GM12878 (cell line): ENCODE measurements at regions not wholly inside any gene's neighbourhood (a gene's known extent, or its start where the extent isn't known, plus 50 kb on each side); places are given as distances from the start of the nearest gene placed in this dataset.

Experiments
- ATAC-seq: fragments of 200-7000 bp; cut with Tn5 transposase; 3 replicates; pipeline ENCODE4 v1.9.1; 2020; ENCODE audit warnings: mild to moderate bottlenecking, moderate library complexity
- BruUV-seq: library from RNA; stranded (reverse); fragments of 400-500 nt; replicated peaks from 2 replicates; lab custom pipeline; 2021; lab: Mats Ljungman, UMichigan
- CTCF ChIA-PET: fragments of 300-600 bp; sonication (Branson Sonifier 250); formaldehyde crosslinking; extraction: SDS; loops from one replicate; lab custom pipeline; 2021; ENCODE audit warnings: inconsistent platforms; lab: Yijun Ruan, JAX
- POLR2A ChIA-PET: fragments of 350-600 bp; formaldehyde crosslinking; extraction: SDS; loops from one replicate; lab custom pipeline; 2021; ENCODE audit warnings: inconsistent platforms; lab: Charles Lee
- RAD21 ChIA-PET: fragments of 300-600 bp; sonication (Branson Sonifier 250); formaldehyde crosslinking; loops from one replicate; lab custom pipeline; 2023; ENCODE audit warnings: antibody characterized with exemption; ENCODE audit not compliant: unreplicated experiment; lab: Charles Lee
- SMC1A ChIA-PET: fragments of 300-600 bp; sonication (Branson Sonifier 250); formaldehyde crosslinking; loops from one replicate; lab custom pipeline; 2023; ENCODE audit not compliant: unreplicated experiment, uncharacterized antibody; lab: Charles Lee
- DNase-seq: peaks from one replicate; pipeline ENCODE4 v3.0.0-alpha.2; 2011; ENCODE audit warnings: low read depth, low spot score
- FAIRE-seq: peaks from 3 replicates; lab custom pipeline; 2011; peaks lifted over from hg19 to GRCh38; lab: Jason Lieb, UNC
- H2AFZ ChIP-seq: 2 replicates; pipeline ENCODE4 v1.6.0; 2011; ENCODE audit warnings: low read depth, low read length, control low read depth; ENCODE audit not compliant: control insufficient read depth
- H3K27ac ChIP-seq: 2 replicates; pipeline ENCODE4 v1.5.1; 2011; ENCODE audit warnings: control low read depth; ENCODE audit not compliant: control insufficient read depth, insufficient read depth
- H3K27me3 ChIP-seq, 2 experiments: replicated peaks in 1 of 2; 2 replicates each; pipeline versions ENCODE4 v1.6.0 to v1.6.1; 2011; ENCODE audit warnings: low read length in 1 of 2; ENCODE audit not compliant: control insufficient read depth in 2 of 2, insufficient read depth in 2 of 2
- H3K36me3 ChIP-seq, 2 experiments: 2 replicates each; pipeline ENCODE4 v1.5.1; 2011; ENCODE audit warnings: low read length in 1 of 2; ENCODE audit not compliant: control insufficient read depth in 2 of 2, insufficient read depth in 2 of 2
- H3K4me1 ChIP-seq: 2 replicates; pipeline ENCODE4 v1.6.1; 2011; ENCODE audit warnings: mild to moderate bottlenecking, low read length, moderate library complexity, mixed read lengths; ENCODE audit not compliant: control insufficient read depth, insufficient read depth
- H3K4me2 ChIP-seq: 2 replicates; pipeline ENCODE4 v1.6.0; 2011; ENCODE audit warnings: control low read depth; ENCODE audit not compliant: control insufficient read depth, insufficient read depth
- H3K4me3 ChIP-seq: fragments of 200-600 bp; sonication (generic); 2 replicates; pipeline ENCODE4 v1.5.1; 2016
- H3K79me2 ChIP-seq: 2 replicates; pipeline ENCODE4 v1.6.0; 2011; ENCODE audit warnings: low read length; ENCODE audit not compliant: control insufficient read depth, insufficient read depth
- H3K9ac ChIP-seq: 2 replicates; pipeline ENCODE4 v1.8.0; 2011; ENCODE audit warnings: low read length, control low read depth, mixed read lengths; ENCODE audit not compliant: control insufficient read depth, insufficient read depth
- H3K9me3 ChIP-seq: replicated peaks from 3 replicates; pipeline ENCODE4 v1.5.1; 2011; ENCODE audit warnings: mild to moderate bottlenecking, low read length; ENCODE audit not compliant: control insufficient read depth, insufficient read depth
- H4K20me1 ChIP-seq: 2 replicates; pipeline ENCODE4 v1.6.0; 2011; ENCODE audit not compliant: control insufficient read depth, insufficient read depth
- HDAC2 ChIP-seq: fragments of 200-600 bp; sonication (generic); IDR thresholded peaks from 2 replicates; pipeline ENCODE4 v1.6.1; 2017
- NBN ChIP-seq: fragments of 450-650 bp; IDR thresholded peaks from 2 replicates; pipeline ENCODE4 v1.6.1; 2016
- NR2F1 ChIP-seq: fragments of 450-650 bp; conservative IDR thresholded peaks from 2 replicates; pipeline ENCODE4 v1.6.1; 2017; ENCODE audit warnings: mild to moderate bottlenecking
- RB1 ChIP-seq: fragments of 450-650 bp; formaldehyde crosslinking; IDR thresholded peaks from 2 replicates; pipeline ENCODE4 v1.6.1; 2017; ENCODE audit warnings: mild to moderate bottlenecking, borderline replicate concordance
- RUNX3 ChIP-seq: IDR thresholded peaks from 2 replicates; pipeline ENCODE4 v1.6.1; 2012; ENCODE audit warnings: low read length, inconsistent platforms
- USF1 ChIP-seq: IDR thresholded peaks from 2 replicates; pipeline ENCODE4 v1.6.1; 2011; ENCODE audit warnings: borderline replicate concordance, low read depth, mild to moderate bottlenecking, moderate library complexity, mixed read lengths, low read length; ENCODE audit not compliant: insufficient read depth; ENCODE audit errors: extremely low read length
- WGBS: methylation state at CpG from one replicate; pipeline ENCODE4 v1.1.6; 2016; ENCODE audit warnings: low lambda C conversion rate; ENCODE audit not compliant: insufficient replicate concordance, insufficient coverage; ENCODE audit errors: missing lambda C conversion rate; 5-methylcytosine and 5-hydroxymethylcytosine counted together
- in situ Hi-C: fragments of 300-500 bp; cut with MboI; formaldehyde crosslinking; loops from 9 replicates; pipeline ENCODE4 v1.14.3; 2018; ENCODE audit warnings: mixed read lengths
- intact Hi-C: fragments of 100-400 bp; cut with micrococcal nuclease; formaldehyde crosslinking; loops from one replicate; pipeline ENCODE4 v1.14.2; 2022; ENCODE audit not compliant: unreplicated experiment
- TF ChIP-seq, protein P1 (sequence below): fragments of 450-650 bp; IDR thresholded peaks from 2 replicates; pipeline ENCODE4 v1.6.1; 2017; ENCODE audit warnings: antibody characterized with exemption, mild to moderate bottlenecking, moderate library complexity

DNA sequence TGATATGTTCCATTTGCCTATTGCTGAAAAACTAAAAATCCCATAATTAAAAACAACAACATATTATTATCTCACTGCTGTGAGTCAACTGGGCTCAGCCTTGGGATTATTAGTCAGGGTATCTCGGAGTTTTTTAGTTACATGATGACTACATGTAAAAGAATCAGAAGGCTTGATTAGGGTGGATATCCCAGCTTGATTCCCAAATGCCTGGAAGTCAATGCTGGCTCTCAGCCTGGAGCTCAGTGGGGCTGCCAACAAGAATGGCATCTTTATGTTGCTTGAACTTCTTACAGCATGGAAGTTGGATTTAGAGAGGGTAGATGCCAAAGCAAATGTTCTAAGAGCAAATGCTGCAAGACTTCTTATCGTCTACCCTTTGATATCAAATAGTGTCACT is 278.5 kb downstream of the PLOD2 start:
- no peak overlapping the region for H3K9ac ChIP-seq
- no peak for TF ChIP-seq RUNX3
- H2AFZ ChIP-seq = no peak overlapping the region
- in situ Hi-C loops (no loop called here), intact Hi-C loops (no loop called here)
- H3K79me2 ChIP-seq = no peaks in the 10 kb centered on the region
- no peaks in the 10 kb centered on the region for H3K36me3 ChIP-seq
- no peaks in the 10 kb centered on the region for H3K9me3 ChIP-seq
- ChIA-PET CTCF (no interaction called here), SMC1A (no interaction called here), RAD21 (no interaction called here), POLR2A (no interaction called here)
- ATAC-seq (no peak), FAIRE-seq (no peak), DNase-seq (no peak)
- 18% methylated on average over 2 of the region's 2 CpGs for WGBS
- BruUV-seq = no TSS peak
- no peaks in the 10 kb centered on the region for H3K27me3 ChIP-seq
- no peaks in the 10 kb centered on the region for H4K20me1 ChIP-seq
- no peak overlapping the region for H3K4me3 ChIP-seq
- H3K4me2 ChIP-seq = no peak overlapping the region
- H3K4me1 ChIP-seq = no peaks in the 10 kb centered on the region
- H3K27ac ChIP-seq = no peak overlapping the region

GRCh38 chr3:145889730-145890129 is 271.3 kb downstream of the PLOD2 start:
- ChIA-PET SMC1A (no interaction called here), RAD21 (no interaction called here), CTCF (interaction anchor here (1.3 kb wide), 1 partner anchor 114 kb away, joined by 3 read pairs; no protein-coding TSS in a partner anchor), POLR2A (no interaction called here)
- in situ Hi-C loops = no loop called here
- H3K4me3 ChIP-seq = no peak overlapping the region
- H3K9me3 ChIP-seq = no peaks in the 10 kb centered on the region
- H3K4me1 ChIP-seq = no peaks in the 10 kb centered on the region
- H3K9ac ChIP-seq = no peak overlapping the region
- H4K20me1 ChIP-seq = no peaks in the 10 kb centered on the region
- DNase-seq = no peak
- TF ChIP-seq NR2F1 (no peak), USF1 (no peak), HDAC2 (no peak), NBN (no peak), RB1 (no peak)
- TF ChIP-seq, protein P1, sequence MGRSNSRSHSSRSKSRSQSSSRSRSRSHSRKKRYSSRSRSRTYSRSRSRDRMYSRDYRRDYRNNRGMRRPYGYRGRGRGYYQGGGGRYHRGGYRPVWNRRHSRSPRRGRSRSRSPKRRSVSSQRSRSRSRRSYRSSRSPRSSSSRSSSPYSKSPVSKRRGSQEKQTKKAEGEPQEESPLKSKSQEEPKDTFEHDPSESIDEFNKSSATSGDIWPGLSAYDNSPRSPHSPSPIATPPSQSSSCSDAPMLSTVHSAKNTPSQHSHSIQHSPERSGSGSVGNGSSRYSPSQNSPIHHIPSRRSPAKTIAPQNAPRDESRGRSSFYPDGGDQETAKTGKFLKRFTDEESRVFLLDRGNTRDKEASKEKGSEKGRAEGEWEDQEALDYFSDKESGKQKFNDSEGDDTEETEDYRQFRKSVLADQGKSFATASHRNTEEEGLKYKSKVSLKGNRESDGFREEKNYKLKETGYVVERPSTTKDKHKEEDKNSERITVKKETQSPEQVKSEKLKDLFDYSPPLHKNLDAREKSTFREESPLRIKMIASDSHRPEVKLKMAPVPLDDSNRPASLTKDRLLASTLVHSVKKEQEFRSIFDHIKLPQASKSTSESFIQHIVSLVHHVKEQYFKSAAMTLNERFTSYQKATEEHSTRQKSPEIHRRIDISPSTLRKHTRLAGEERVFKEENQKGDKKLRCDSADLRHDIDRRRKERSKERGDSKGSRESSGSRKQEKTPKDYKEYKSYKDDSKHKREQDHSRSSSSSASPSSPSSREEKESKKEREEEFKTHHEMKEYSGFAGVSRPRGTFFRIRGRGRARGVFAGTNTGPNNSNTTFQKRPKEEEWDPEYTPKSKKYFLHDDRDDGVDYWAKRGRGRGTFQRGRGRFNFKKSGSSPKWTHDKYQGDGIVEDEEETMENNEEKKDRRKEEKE = no peak
- no peak for FAIRE-seq
- ATAC-seq = peak; percentile 66
- intact Hi-C loops = no loop called here
- no peak overlapping the region; the same call in 1 of the 2 replicates for H2AFZ ChIP-seq
- no peaks in the 10 kb centered on the region for H3K27me3 ChIP-seq
- 17% methylated on average over 2 of the region's 2 CpGs for WGBS
- H3K27ac ChIP-seq = no peak overlapping the region
- no TSS peak for BruUV-seq
- H3K79me2 ChIP-seq = no peaks in the 10 kb centered on the region
- no peak overlapping the region for H3K4me2 ChIP-seq
- no peaks in the 10 kb centered on the region for H3K36me3 ChIP-seq
